ENCODE measurements at regions not wholly inside any gene's neighbourhood (a gene's known extent, or its start where the extent isn't known, plus 50 kb on each side); places are given as distances from the start of the nearest gene placed in this dataset.

- TF ChIP-seq LEF1 (IDR thresholded peaks at IDR 0.05; ENCODE audit: borderline replicate concordance) (no peak), BHLHE40 (IDR thresholded peaks at IDR 0.05; ENCODE audit: borderline replicate concordance) (no peak), FOXK2 (IDR thresholded peaks at IDR 0.05) (no peak), TARDBP (IDR thresholded peaks at IDR 0.05) (no peak), CTBP1 (IDR thresholded peaks at IDR 0.05; ENCODE audit: borderline replicate concordance) (no peak), NFRKB (IDR thresholded peaks at IDR 0.05) (no peak), ARNT (IDR thresholded peaks at IDR 0.05) (no peak), SP1 (IDR thresholded peaks at IDR 0.05) (no peak), ELF4 (IDR thresholded peaks at IDR 0.05) (no peak), ZNF384 (IDR thresholded peaks at IDR 0.05) (no peak)
These were observed 111.6 kb downstream of the LEPR start for GRCh38 chr1:65531972-65532570.

All from HEK293T (cell line).